HG02981 (cell line): ENCODE measurements at regions not wholly inside any gene's neighbourhood (a gene's known extent, or its start where the extent isn't known, plus 50 kb on each side); places are given as distances from the start of the nearest gene placed in this dataset.

Source experiments
- ATAC-seq: cut with Tn5 transposase; IDR thresholded peaks from one replicate; pipeline ENCODE4 v1.9.1; 2021; ENCODE audit warnings: mild to moderate bottlenecking, moderate library complexity; ENCODE audit not compliant: unreplicated experiment

DNA sequence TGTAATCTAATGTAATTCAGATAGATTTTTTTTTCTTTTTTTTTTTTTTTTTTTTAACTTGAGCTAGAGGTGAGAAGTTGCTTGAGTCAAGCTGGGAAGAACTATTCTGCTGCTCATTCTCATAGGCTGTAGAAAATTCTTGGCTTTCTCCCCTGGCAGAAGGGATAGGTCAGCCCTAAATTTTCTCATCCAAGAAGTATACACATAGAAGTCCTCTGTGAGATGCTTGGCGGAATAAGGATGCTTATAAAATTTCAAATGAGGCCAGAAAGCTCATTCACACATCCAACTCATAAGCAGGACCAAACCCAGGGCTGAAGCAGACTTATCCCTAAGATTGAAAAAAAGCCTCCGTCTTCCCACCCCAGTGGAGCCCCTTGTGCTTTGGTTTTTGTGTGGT is 572.5 kb downstream of the SQOR start:
- no peak for ATAC-seq

DNA sequence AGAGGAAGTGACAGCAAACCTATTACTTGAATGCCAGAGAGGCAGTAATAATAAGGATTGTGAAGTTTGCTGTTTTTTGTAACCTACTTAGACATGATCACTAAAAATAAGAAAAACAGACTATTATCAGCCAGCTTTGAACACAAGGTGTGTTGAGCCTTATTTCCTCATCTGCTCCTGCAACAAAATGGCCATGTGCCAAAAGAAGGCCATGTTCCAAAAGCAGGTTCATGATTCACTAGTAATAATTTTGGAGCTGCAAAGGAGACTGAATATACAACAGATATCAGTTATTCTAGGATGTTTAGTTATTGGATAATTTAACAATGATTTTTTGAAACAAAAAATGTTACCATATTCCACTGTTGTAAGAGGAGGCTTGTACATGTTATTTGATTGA is 578.7 kb downstream of the SQOR start:
- ATAC-seq, result no peak

DNA sequence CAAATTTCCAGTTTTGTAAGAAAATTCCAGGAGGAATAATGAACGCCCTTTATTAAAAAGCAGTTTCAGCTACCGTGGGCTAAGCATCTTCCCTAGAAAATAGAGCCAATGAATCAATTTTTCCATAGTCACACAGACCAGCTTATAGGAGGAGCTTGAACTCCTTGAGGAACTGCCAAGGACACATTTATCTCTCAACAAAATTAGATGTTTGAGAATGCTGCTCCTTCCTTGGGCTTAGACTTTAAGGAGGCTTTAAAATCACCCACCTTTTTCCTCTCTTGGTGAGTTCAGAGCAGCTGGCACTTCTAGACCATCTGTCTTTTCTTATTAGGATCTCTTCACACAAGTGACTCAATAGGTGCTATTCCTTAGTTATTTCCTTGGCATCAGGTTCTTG is 588.0 kb downstream of the SQOR start:
- ATAC-seq, result no peak

DNA sequence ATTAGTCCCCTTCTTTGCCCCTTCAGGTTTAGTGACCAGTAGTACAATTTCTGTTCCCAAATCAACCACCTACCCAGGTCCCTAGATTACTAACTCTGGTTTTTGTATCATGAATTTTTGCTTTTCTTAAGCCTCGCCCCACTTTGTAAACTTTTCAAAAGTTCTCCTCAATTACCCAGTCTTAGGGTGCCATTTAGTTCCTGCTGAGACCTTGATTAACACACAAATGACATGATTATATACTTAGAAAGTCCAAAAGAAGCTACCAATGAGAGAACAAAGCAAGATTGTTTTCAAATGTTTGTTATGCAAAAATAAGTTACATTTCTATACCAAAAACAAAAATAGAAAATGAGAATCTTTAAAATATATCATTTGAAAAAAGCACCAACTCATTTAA is 594.4 kb downstream of the SQOR start:
- ATAC-seq, result no peak

DNA sequence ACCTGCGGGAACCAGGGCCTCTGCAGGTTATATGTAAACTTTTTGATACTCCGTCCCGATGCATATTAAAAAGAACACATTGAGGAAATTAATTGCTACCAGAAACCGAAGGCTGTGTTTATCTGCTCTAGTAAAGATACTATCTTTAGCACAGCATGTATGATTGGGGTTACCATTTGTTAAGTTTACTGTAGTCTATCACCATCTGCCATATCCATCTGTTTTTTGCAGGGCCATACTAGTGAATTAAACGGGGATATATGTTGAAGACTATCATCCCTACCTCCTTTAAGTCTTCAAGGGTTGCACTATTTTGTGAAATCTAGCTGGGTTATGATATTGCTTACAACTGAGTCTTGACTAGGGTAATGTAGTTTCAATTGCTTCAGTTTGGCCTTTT is 597.0 kb downstream of the SQOR start:
- no peak for ATAC-seq

DNA sequence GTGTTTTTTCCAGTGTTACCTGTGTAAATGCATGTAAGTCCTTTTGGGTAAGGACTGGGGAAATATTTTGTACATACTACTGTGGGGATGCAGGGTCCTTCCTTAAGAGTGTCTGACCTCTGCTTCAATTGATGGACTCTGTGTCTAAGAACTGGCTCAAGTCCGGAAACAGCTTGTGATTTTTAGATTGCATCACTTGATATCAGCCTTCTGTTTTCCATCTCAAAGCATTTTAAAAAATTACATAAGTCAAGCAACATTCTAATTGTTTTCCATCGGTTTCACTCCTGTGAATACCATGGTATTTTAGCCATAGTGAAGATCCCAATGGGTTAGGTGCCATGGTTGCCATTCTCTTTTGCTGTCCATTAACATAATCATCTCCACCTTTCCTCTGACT is 597.6 kb downstream of the SQOR start:
- no peak for ATAC-seq

DNA sequence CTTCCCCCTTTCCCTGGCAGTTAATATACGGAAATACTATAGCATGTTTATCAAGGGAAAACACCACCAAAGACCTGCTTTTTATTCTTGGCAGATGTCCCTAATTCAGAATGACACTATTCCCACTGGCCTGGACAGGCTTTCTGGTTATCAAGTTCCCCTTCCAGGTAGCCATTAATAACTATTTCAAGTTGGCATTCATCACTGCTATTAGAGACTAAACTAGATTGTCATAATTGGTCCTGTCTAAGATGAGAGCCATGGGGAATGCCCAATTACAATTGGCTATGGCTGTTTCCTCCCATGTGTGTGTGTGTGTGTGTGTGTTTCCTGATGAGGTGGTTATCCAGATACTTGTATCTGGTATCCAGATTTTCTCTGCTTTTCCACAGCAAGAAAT is 608.1 kb downstream of the SQOR start:
- ATAC-seq, result no peak

DNA sequence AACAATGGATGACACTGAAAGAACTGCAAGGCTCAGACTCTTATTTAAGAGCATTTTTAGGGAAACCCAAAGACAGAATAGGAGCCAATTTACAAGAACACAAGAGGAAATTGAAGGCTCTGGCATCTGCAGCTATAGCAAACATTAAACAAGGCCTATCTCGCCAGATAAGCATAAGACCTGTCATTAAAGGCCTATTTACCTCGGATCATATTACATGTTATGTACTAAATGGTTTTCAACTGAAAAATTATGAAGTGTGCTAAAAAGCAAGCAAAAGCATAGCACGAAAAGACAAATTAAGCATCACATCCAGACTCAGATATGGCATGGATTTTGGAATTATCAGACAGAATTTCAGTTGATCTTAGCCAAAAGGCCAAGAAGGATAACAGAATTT is 617.1 kb downstream of the SQOR start:
- no peak for ATAC-seq

DNA sequence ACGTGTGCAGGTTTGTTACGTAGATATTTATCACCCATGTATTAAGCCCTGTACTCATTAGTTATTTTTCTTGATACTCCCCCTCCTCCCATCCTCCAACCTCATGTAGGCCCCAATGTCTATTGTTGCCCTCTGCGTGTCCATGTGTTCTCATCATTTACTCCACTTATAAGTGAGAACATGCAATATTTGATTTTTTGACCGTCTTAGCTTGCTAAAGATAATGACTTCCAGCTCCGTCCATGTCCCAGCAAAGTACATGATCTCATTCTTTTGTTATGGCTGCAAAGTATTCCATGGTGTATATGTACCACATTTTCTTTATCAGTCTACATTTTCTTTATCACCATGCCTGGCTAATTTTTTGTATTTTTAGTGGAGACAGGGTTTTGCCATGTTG is 623.2 kb downstream of the SQOR start:
- no peak for ATAC-seq

DNA sequence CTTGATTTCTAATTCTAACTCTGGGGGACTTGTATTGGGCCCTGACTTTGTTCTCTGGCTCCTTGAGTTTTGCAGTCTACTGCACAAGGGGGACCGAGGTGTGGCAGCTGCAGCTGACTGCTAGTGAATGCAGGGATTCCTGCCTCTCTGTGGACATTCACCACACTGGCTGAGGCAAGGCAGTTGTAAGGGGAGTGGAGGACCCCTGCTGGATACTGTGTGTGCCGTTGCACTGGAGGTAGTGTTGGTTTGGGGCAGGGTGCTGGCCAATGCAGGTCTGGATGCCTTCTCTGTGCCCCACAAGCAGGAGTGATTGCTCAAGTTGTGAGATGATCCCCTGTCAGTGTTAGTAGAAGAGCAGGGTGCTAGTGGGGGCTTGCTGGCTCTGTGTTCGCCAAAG is 626.1 kb downstream of the SQOR start:
- no peak for ATAC-seq

DNA sequence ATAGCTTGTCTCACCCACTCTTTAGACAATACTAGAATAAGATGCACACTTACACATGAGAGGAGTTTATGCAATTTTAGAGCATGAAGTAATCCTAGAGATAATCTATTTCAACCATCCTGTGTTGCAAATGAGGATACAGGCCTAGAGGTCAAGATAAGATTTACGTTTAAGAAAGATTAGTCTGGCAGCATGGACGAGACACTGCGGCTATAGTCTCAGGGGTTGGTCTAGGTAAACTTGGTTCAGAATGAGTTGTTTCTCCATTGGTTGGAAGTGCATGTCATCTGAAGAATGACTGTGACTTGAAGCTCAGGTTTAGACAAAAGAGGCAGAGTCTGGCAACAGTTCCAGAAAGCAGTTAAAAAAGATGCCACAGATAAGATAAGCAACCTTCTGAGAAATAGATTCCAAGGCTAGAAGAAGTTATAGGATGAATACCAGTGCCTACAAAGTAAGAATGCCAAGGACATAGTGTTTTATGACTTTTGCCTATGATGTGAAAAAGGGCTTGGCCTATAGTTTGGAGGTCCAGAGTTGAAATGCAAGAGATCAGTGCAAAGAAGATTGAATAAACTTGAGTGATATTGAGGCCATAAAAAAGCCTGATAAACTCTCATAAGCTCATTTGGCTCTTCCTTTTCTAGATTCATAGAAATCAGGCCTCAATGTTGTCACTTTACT is 631.0 kb downstream of the SQOR start:
- ATAC-seq, result no peak

DNA sequence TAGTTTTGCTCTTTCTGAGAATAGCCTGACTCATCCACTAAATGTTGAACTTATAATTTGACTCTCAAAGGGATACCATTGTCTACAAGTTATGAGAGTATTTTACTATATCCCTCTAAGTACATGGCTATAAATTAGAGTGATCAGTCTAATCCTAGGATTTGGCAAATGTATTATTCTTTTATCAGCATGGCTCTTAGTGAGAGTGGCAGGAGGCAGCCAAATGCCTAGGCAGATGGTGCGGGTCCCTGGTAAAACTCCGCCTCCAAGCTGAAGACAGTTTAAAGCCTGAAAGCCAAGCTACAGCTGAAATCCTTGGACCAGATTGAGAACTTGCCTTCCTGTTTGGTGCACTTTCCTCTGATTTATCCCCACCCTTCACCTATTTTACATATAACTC is 631.8 kb downstream of the SQOR start:
- ATAC-seq, result no peak

DNA sequence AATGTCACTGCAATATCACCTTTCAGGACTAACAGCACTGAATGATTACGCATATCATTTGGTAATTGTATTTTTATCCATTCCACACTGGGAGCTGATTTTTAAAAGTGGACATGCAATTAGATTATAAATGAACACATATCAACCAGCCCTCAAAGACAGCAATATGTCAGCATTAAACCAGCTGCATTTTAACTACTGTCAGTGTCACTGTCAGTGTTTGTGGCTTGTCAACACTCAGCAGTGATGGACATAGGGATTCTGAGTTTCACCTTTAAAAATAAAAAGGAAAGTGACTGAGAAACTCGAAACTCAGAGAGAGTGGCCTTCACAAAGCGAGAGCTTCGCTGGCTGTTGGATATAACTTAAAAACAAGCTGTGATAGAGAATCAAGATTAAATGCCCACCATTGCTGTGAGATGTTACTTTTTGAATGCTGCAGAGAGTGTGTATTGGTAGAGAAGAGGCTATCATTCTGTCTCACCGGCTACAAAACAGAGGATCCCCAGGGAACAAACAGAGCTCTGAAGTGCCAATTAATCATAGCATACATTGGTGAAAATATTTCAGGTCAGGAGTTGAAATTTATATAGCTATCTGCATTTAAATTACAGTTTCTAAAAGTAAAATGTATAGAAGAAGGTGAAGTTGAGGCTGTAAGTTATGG is 635.8 kb downstream of the SQOR start:
- no peak for ATAC-seq

DNA sequence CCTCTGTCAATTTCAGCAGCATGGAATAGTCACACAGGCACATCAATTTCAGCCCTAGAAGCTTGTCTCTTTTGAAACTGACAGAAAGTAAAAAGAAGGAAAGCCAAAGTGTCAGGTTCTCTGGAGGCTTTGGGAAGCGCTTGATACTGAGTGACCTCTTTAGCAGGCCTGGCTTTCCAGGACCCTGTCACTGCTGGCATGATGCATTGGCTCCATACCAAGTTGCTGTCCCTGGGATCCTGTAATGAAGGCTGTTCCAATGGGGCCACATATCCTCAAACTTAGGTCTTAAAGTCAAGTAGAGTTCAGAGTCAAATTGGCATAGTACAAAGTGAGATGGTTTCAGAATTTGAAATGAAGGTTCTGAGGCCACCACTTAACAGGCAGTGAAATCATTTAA is 640.9 kb downstream of the SQOR start:
- no peak for ATAC-seq

DNA sequence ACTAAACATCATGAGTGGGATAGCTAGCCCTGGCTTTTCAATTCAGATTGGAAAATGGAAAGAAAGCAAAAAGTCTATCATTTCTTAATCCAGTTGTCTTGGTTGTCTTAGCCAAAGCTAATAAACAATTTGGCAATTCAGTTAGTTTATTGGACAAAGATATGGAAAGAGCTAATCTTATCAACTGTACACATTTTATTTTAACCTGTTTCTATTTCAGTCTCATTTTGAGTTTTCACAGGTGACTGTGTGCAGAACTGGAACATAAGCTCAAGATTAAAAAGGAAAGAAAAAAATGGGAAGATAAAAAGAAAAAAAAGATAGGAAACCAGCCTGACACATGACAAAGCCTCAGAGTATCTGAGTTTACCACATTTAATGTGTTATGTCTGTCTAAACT is 642.6 kb downstream of the SQOR start:
- ATAC-seq, result no peak

DNA sequence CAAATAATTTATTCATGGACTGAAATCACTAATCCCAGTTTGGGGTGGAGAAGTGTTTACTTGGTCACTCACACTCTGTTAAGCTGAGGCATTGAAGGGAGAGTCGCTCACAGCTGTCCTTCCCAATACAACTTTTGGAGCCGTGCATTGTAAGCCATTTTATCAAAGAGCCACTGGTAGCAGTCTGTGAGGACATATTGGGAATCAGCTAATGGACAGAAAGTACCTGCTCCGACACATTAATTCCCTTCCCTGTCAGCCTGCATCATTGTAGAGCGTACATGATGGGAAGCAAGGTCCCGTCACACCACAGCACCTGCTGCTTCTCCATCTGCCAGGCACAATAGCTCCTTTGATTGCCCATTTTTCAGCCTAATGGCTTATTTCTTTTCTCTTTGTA is 643.2 kb downstream of the SQOR start:
- no peak for ATAC-seq

DNA sequence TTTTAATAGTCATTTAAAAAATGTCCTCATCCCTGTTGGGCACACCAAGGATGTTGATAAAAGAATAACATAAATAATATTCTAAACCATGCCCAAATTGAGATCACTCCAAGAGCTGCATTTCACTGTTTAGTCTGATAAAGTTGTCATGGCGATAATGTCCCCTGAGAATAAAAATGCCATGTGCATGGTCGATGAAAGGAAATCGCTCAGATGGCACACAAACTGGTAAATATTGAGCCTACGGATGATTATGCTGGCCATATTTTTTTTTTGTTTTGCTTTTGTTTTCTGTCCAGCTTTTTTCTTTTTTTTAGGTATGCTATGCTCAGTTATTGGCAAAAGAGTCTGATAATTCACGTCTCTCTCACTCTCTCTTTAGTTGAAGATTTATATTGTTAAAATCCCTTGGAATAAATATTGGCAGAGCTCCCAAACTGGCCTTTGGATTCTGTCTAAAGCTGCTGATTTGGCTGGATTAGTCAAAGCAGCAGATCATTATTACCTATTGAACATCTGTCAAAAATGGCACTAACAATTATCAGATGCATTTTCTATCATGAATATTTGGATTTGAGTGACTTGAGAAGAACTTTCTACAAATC is 643.8 kb downstream of the SQOR start:
- no peak for ATAC-seq

DNA sequence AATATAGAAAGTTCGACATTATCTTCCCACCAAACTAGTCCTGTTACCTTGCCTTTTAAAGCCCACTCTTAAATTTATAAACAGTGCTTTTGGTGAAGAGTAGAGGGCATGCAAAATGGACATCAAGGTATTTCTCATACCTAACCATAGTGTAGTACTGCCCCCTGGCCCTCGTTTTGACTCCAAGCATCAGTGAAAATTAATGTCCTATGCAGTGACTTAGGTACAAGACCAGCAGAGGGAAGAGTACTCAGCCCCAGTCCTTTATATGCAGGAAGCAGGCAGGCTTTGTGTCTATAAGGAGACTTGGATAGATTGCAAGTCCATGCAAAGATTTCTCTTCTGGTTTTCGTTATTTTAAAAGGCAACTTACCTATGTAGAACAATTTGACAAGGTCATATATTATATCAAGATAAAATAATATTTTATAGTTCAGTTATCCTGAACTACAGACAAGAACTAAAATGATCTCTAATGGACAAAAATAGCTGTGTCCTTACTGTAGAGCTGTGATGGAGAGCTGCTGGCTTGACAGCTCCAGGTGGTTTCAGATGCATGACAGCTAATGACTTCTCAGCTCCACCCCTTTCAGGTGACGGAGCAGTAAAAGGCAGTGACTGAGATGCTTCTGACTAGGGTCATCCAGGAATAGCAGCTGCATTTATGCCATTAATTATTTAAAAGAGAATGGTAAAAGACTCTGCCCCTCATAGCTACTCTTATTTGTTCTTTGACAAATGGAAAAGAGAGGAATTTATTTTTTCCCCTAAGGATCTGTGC is 646.1 kb downstream of the SQOR start:
- ATAC-seq, result no peak

DNA sequence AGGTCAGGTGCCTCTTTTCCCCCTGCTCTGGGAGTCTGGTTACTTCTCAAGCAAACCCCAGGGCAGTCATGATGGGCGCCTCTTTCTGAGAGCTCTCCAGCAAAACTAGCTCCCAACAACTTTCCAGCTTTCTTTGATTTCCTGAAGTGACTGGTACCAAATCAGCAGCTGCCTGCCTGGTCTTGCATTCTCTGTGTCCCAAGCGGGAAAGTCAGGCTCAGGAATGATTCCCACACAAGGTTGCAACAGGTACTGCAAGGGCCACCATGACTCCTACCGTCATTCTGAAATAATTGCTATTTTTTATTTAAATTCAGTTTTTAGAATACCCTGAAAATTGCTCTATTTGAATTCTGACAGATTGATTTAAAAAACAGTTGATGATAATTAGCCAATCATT is 658.7 kb downstream of the SQOR start:
- ATAC-seq, result no peak

DNA sequence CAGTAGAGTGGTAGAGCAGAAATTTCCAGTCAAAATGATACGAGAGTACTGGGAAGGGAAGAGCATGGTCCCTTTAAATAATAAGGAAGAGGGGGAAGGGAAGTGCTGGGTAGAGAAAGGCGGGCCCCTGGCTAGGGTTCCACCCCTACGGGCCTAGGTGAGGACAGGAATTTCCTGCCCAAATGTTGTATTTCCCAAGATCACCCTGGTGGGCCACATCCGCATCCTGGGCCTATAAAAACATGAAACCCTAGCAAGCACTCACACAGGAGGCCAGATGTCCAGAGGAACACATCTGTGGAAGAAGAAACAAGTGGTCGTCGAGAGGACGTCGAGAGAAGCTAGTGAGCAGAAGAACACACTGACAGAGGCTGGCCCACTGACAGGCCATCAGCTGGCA is 661.2 kb downstream of the SQOR start:
- no peak for ATAC-seq

DNA sequence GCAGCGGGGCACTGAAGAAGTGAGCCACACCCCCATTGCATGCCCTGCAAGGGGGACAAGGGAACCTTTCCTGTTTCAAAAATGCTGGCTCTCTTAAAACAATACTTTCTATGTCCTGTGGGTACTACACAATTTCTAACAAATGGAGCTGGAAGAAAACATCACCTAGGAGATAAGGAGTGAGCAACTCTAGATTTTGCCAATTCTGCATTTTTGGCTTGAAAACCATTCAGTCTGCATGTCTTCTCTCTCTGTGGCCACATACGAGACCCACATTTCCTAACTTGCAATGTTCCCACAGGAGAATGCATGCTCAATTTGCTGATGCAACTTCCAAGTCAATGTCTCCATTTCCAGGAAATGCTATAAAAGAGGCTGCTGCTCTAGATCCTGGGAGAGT is 662.0 kb downstream of the SQOR start:
- ATAC-seq, result no peak

DNA sequence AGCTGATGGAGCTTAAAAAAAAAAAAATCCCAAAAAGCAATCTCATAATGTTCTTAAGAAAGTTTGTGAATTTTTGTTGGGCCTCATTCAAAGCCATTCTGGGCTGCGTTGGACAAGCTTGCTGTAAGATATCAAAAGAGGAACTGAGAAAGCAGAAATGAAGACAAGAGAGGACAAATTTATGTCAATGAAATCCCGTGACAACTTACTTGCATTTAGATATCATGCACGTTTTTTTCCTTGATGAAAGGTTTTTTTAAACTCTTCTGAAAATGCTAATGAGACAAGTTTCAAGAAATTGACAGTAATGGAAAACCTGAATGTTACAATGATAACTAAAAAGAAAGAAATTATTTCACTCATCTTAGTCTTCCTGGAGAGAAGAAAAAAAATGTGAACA is 662.9 kb downstream of the SQOR start:
- ATAC-seq, result no peak
